GM12878 (cell line): ENCODE measurements at regions not wholly inside any gene's neighbourhood (a gene's known extent, or its start where the extent isn't known, plus 50 kb on each side); places are given as distances from the start of the nearest gene placed in this dataset.

Source experiments
- ATAC-seq: fragments of 200-7000 bp; cut with Tn5 transposase; 3 replicates; pipeline ENCODE4 v1.9.1; 2020; ENCODE audit warnings: mild to moderate bottlenecking, moderate library complexity
- BruUV-seq: library from RNA; stranded (reverse); fragments of 400-500 nt; replicated peaks from 2 replicates; lab custom pipeline; 2021; lab: Mats Ljungman, UMichigan
- CTCF ChIA-PET: fragments of 300-600 bp; sonication (Branson Sonifier 250); formaldehyde crosslinking; extraction: SDS; loops from one replicate; lab custom pipeline; 2021; ENCODE audit warnings: inconsistent platforms; lab: Yijun Ruan, JAX
- POLR2A ChIA-PET: fragments of 350-600 bp; formaldehyde crosslinking; extraction: SDS; loops from one replicate; lab custom pipeline; 2021; ENCODE audit warnings: inconsistent platforms; lab: Charles Lee
- RAD21 ChIA-PET: fragments of 300-600 bp; sonication (Branson Sonifier 250); formaldehyde crosslinking; loops from one replicate; lab custom pipeline; 2023; ENCODE audit warnings: antibody characterized with exemption; ENCODE audit not compliant: unreplicated experiment; lab: Charles Lee
- SMC1A ChIA-PET: fragments of 300-600 bp; sonication (Branson Sonifier 250); formaldehyde crosslinking; loops from one replicate; lab custom pipeline; 2023; ENCODE audit not compliant: unreplicated experiment, uncharacterized antibody; lab: Charles Lee
- DNase-seq: peaks from one replicate; pipeline ENCODE4 v3.0.0-alpha.2; 2011; ENCODE audit warnings: low read depth, low spot score
- FAIRE-seq: peaks from 3 replicates; lab custom pipeline; 2011; peaks lifted over from hg19 to GRCh38; lab: Jason Lieb, UNC
- H2AFZ ChIP-seq: 2 replicates; pipeline ENCODE4 v1.6.0; 2011; ENCODE audit warnings: low read depth, low read length, control low read depth; ENCODE audit not compliant: control insufficient read depth
- H3K27ac ChIP-seq: 2 replicates; pipeline ENCODE4 v1.5.1; 2011; ENCODE audit warnings: control low read depth; ENCODE audit not compliant: control insufficient read depth, insufficient read depth
- H3K27me3 ChIP-seq, 2 experiments: replicated peaks in 1 of 2; 2 replicates each; pipeline versions ENCODE4 v1.6.0 to v1.6.1; 2011; ENCODE audit warnings: low read length in 1 of 2; ENCODE audit not compliant: control insufficient read depth in 2 of 2, insufficient read depth in 2 of 2
- H3K36me3 ChIP-seq, 2 experiments: 2 replicates each; pipeline ENCODE4 v1.5.1; 2011; ENCODE audit warnings: low read length in 1 of 2; ENCODE audit not compliant: control insufficient read depth in 2 of 2, insufficient read depth in 2 of 2
- H3K4me1 ChIP-seq: 2 replicates; pipeline ENCODE4 v1.6.1; 2011; ENCODE audit warnings: mild to moderate bottlenecking, low read length, moderate library complexity, mixed read lengths; ENCODE audit not compliant: control insufficient read depth, insufficient read depth
- H3K4me2 ChIP-seq: 2 replicates; pipeline ENCODE4 v1.6.0; 2011; ENCODE audit warnings: control low read depth; ENCODE audit not compliant: control insufficient read depth, insufficient read depth
- H3K4me3 ChIP-seq: fragments of 200-600 bp; sonication (generic); 2 replicates; pipeline ENCODE4 v1.5.1; 2016
- H3K79me2 ChIP-seq: 2 replicates; pipeline ENCODE4 v1.6.0; 2011; ENCODE audit warnings: low read length; ENCODE audit not compliant: control insufficient read depth, insufficient read depth
- H3K9ac ChIP-seq: 2 replicates; pipeline ENCODE4 v1.8.0; 2011; ENCODE audit warnings: low read length, control low read depth, mixed read lengths; ENCODE audit not compliant: control insufficient read depth, insufficient read depth
- H3K9me3 ChIP-seq: replicated peaks from 3 replicates; pipeline ENCODE4 v1.5.1; 2011; ENCODE audit warnings: mild to moderate bottlenecking, low read length; ENCODE audit not compliant: control insufficient read depth, insufficient read depth
- H4K20me1 ChIP-seq: 2 replicates; pipeline ENCODE4 v1.6.0; 2011; ENCODE audit not compliant: control insufficient read depth, insufficient read depth
- ATF7 ChIP-seq: fragments of 450-650 bp; IDR thresholded peaks from 2 replicates; pipeline ENCODE4 v1.6.1; 2016; ENCODE audit warnings: low read depth, mild to moderate bottlenecking
- FOXM1 ChIP-seq: IDR thresholded peaks from 2 replicates; pipeline ENCODE4 v1.6.1; 2012; ENCODE audit warnings: low read depth, mild to moderate bottlenecking, inconsistent platforms, low read length, moderate library complexity
- KAT2A ChIP-seq: conservative IDR thresholded peaks from 2 replicates; pipeline ENCODE4 v1.6.1; 2011; ENCODE audit warnings: low read depth, low read length; ENCODE audit not compliant: control insufficient read depth
- KDM1A ChIP-seq: fragments of 200-600 bp; sonication (generic); IDR thresholded peaks from 2 replicates; pipeline ENCODE4 v1.6.1; 2016; ENCODE audit warnings: borderline replicate concordance
- NRF1 ChIP-seq: conservative IDR thresholded peaks from 2 replicates; pipeline ENCODE4 v1.6.1; 2011; ENCODE audit warnings: mild to moderate bottlenecking, low read depth, low read length, improper control_type of control experiment
- RAD21 ChIP-seq: IDR thresholded peaks from 2 replicates; pipeline ENCODE4 v1.6.1; 2011; ENCODE audit warnings: mild to moderate bottlenecking, low read depth, low read length, moderate library complexity; ENCODE audit not compliant: insufficient read depth
- RAD51 ChIP-seq: fragments of 450-650 bp; IDR thresholded peaks from 2 replicates; pipeline ENCODE4 v1.6.1; 2016; ENCODE audit warnings: moderate library complexity, mild to moderate bottlenecking, inconsistent platforms
- SMC3 ChIP-seq: IDR thresholded peaks from 2 replicates; pipeline ENCODE4 v1.6.1; 2011; ENCODE audit warnings: low read length, improper control_type of control experiment, borderline replicate concordance
- STAT1 ChIP-seq: fragments of 450-650 bp; conservative IDR thresholded peaks from 2 replicates; pipeline ENCODE4 v1.6.1; 2014; ENCODE audit warnings: antibody characterized with exemption, mild to moderate bottlenecking
- ZNF217 ChIP-seq: fragments of 450-650 bp; IDR thresholded peaks from 2 replicates; pipeline ENCODE4 v1.6.1; 2017; ENCODE audit warnings: antibody characterized with exemption, mild to moderate bottlenecking
- WGBS: methylation state at CpG from one replicate; pipeline ENCODE4 v1.1.6; 2016; ENCODE audit warnings: low lambda C conversion rate; ENCODE audit not compliant: insufficient replicate concordance, insufficient coverage; ENCODE audit errors: missing lambda C conversion rate; 5-methylcytosine and 5-hydroxymethylcytosine counted together
- in situ Hi-C: fragments of 300-500 bp; cut with MboI; formaldehyde crosslinking; loops from 9 replicates; pipeline ENCODE4 v1.14.3; 2018; ENCODE audit warnings: mixed read lengths
- intact Hi-C: fragments of 100-400 bp; cut with micrococcal nuclease; formaldehyde crosslinking; loops from one replicate; pipeline ENCODE4 v1.14.2; 2022; ENCODE audit not compliant: unreplicated experiment
- TF ChIP-seq, protein P1 (sequence below): fragments of 450-650 bp; IDR thresholded peaks from 2 replicates; pipeline ENCODE4 v1.6.1; 2016; ENCODE audit warnings: mild to moderate bottlenecking
- TF ChIP-seq, protein P2 (sequence below): IDR thresholded peaks from 2 replicates; pipeline ENCODE4 v1.6.1; 2011; ENCODE audit warnings: mild to moderate bottlenecking, low read depth, low read length, moderate library complexity; ENCODE audit not compliant: insufficient replicate concordance
- TF ChIP-seq, protein P3 (sequence below), 3 experiments: IDR thresholded peaks in 2 of 3; conservative IDR thresholded peaks in 1 of 3; 2 replicates each; pipeline ENCODE4 v1.5.1; 2011; ENCODE audit warnings: low read depth in 3 of 3, low read length in 3 of 3, mild to moderate bottlenecking in 3 of 3, control low read depth in 2 of 3, moderate library complexity in 2 of 3, inconsistent platforms in 1 of 3, mixed read lengths in 1 of 3; ENCODE audit not compliant: control insufficient read depth in 2 of 3, insufficient read depth in 1 of 3; ENCODE audit errors: extremely low read depth in 1 of 3
- TF ChIP-seq, protein P4 (sequence below): fragments of 450-650 bp; IDR thresholded peaks from 2 replicates; pipeline ENCODE4 v1.6.1; 2016; ENCODE audit warnings: mild to moderate bottlenecking, moderate library complexity, borderline replicate concordance

DNA sequence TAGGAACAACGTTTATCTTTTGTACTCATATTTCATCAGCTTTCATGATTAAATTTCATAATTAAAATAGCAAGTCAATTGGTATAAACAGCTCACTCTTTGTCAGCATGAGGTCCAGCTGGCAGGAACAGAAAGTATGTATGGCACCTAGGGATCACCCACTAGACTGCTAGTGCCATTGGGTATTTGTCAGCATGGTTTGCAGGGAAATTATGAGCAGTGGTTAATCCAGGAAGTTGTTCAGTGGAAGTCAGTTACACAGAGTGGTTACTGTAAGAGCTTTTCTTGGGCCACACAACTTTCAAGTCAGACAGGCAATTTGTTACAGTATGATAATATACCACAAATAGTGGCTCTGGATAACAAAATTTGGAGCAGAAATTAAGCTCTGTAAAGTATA lies 340.3 kb upstream of the RGS6 start (continued):
- no peak for TF ChIP-seq ZNF217
- TF ChIP-seq, all 136 proteins: peak for 5

DNA sequence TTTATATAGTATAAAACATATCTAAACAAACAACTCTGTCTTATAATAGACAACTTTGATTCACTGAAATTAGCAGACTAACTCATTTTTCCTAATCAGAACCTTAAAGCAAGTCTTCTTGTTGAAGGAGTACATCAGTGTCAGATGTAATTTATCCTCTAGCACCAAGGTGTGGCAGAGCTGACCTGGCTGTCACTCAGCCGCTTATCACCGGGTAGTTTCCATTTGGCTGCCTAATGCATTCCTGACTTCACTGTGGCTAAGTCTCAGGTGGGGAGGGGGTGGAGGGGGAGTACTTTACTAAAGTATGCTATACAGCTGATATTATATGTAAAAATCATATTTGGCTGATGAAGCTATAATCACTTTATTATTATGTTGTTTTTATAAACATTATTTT lies 339.9 kb upstream of the RGS6 start:
- CTCF ChIA-PET: interaction anchor here (0.6 to 3.1 kb wide), 10 partner anchors 10 to 271 kb away, joined by 3 to 12 read pairs (median 4); no protein-coding TSS in a partner anchor
- TF ChIP-seq STAT1 (no peak), RAD51 (no peak), KAT2A (no peak), NRF1 (no peak), SMC3 (no peak), ATF7 (no peak), KDM1A (no peak), RAD21 (peak; percentile 24; the same call in 1 of the 2 replicates), FOXM1 (no peak)
- TF ChIP-seq, protein P1, sequence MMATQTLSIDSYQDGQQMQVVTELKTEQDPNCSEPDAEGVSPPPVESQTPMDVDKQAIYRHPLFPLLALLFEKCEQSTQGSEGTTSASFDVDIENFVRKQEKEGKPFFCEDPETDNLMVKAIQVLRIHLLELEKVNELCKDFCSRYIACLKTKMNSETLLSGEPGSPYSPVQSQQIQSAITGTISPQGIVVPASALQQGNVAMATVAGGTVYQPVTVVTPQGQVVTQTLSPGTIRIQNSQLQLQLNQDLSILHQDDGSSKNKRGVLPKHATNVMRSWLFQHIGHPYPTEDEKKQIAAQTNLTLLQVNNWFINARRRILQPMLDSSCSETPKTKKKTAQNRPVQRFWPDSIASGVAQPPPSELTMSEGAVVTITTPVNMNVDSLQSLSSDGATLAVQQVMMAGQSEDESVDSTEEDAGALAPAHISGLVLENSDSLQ: peak; percentile 93
- TF ChIP-seq, protein P2, sequence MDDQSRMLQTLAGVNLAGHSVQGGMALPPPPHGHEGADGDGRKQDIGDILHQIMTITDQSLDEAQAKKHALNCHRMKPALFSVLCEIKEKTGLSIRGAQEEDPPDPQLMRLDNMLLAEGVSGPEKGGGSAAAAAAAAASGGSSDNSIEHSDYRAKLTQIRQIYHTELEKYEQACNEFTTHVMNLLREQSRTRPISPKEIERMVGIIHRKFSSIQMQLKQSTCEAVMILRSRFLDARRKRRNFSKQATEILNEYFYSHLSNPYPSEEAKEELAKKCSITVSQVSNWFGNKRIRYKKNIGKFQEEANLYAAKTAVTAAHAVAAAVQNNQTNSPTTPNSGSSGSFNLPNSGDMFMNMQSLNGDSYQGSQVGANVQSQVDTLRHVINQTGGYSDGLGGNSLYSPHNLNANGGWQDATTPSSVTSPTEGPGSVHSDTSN: peak; percentile 84
- TF ChIP-seq, protein P3, sequence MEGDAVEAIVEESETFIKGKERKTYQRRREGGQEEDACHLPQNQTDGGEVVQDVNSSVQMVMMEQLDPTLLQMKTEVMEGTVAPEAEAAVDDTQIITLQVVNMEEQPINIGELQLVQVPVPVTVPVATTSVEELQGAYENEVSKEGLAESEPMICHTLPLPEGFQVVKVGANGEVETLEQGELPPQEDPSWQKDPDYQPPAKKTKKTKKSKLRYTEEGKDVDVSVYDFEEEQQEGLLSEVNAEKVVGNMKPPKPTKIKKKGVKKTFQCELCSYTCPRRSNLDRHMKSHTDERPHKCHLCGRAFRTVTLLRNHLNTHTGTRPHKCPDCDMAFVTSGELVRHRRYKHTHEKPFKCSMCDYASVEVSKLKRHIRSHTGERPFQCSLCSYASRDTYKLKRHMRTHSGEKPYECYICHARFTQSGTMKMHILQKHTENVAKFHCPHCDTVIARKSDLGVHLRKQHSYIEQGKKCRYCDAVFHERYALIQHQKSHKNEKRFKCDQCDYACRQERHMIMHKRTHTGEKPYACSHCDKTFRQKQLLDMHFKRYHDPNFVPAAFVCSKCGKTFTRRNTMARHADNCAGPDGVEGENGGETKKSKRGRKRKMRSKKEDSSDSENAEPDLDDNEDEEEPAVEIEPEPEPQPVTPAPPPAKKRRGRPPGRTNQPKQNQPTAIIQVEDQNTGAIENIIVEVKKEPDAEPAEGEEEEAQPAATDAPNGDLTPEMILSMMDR (IDR thresholded peaks at IDR 0.05 in 2 of 3, conservative IDR thresholded peaks at IDR 0.05 in 1 of 3; ENCODE audit: control insufficient read depth in 2 of 3, extremely low read depth in 1 of 3, insufficient read depth in 1 of 3, low read depth in 3 of 3, low read length in 3 of 3): no peak; a peak in 1 of 6 replicates
- TF ChIP-seq, protein P4, sequence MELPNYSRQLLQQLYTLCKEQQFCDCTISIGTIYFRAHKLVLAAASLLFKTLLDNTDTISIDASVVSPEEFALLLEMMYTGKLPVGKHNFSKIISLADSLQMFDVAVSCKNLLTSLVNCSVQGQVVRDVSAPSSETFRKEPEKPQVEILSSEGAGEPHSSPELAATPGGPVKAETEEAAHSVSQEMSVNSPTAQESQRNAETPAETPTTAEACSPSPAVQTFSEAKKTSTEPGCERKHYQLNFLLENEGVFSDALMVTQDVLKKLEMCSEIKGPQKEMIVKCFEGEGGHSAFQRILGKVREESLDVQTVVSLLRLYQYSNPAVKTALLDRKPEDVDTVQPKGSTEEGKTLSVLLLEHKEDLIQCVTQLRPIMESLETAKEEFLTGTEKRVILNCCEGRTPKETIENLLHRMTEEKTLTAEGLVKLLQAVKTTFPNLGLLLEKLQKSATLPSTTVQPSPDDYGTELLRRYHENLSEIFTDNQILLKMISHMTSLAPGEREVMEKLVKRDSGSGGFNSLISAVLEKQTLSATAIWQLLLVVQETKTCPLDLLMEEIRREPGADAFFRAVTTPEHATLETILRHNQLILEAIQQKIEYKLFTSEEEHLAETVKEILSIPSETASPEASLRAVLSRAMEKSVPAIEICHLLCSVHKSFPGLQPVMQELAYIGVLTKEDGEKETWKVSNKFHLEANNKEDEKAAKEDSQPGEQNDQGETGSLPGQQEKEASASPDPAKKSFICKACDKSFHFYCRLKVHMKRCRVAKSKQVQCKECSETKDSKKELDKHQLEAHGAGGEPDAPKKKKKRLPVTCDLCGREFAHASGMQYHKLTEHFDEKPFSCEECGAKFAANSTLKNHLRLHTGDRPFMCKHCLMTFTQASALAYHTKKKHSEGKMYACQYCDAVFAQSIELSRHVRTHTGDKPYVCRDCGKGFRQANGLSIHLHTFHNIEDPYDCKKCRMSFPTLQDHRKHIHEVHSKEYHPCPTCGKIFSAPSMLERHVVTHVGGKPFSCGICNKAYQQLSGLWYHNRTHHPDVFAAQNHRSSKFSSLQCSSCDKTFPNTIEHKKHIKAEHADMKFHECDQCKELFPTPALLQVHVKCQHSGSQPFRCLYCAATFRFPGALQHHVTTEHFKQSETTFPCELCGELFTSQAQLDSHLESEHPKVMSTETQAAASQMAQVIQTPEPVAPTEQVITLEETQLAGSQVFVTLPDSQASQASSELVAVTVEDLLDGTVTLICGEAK: no peak

More for the DNA sequence above, 339.9 kb upstream of the RGS6 start:
- Histone ChIP-seq H3K79me2 (peaks cover 29% of the 10 kb centered on the region), H3K36me3 (peaks cover 0 to 11% of the 10 kb centered on the region in 2 experiments; a peak in 2 of 4 replicates), H3K9me3 (no peaks in the 10 kb centered on the region; the same call in 2 of the 3 replicates), H3K9ac (no peak overlapping the region), H3K4me2 (no peak overlapping the region), H3K4me1 (peaks cover 15% of the 10 kb centered on the region), H4K20me1 (no peaks in the 10 kb centered on the region), H2AFZ (no peak overlapping the region), H3K27me3 (no peaks in the 10 kb centered on the region), H3K27ac (peak overlapping the region; percentile 61; the same call in 1 of the 2 replicates), H3K4me3 (no peak overlapping the region)
- BruUV-seq: no TSS peak
- in situ Hi-C loops: no loop called here
- no peak for DNase-seq
- FAIRE-seq: no peak
- ChIA-PET RAD21 (interaction anchor here (0.6 to 5.1 kb wide), 17 partner anchors 8 to 452 kb away, joined by 3 to 30 read pairs (median 4); partner anchors contain the start of gene SIPA1L1), SMC1A (interaction anchor here (0.7 to 4.1 kb wide), 17 partner anchors 10 to 270 kb away, joined by 3 to 28 read pairs (median 5); no protein-coding TSS in a partner anchor), POLR2A (interaction anchor here (0.7 to 1.9 kb wide), 10 partner anchors 10 to 270 kb away, joined by 3 to 8 read pairs (median 4); no protein-coding TSS in a partner anchor)
- peak; percentile 80 for ATAC-seq
- WGBS: 94% methylated on average over 2 of the region's 2 CpGs
- intact Hi-C loops: no loop called here
